CD14-positive monocyte (primary cell): ENCODE measurements at regions not wholly inside any gene's neighbourhood (a gene's known extent, or its start where the extent isn't known, plus 50 kb on each side); places are given as distances from the start of the nearest gene placed in this dataset.

Source experiments
- DNase-seq, 3 donors: peaks; one replicate each; pipeline ENCODE4 v3.0.0-alpha.2; 2011 to 2022
- H2AFZ ChIP-seq: 2 replicates; pipeline ENCODE4 v1.6.0; 2012; ENCODE audit warnings: mild to moderate bottlenecking, low read depth, low read length, inconsistent platforms; ENCODE audit not compliant: insufficient read depth, poor library complexity, severe bottlenecking
- H3K27ac ChIP-seq, 2 donors: 1 replicate in 1 of 2; 2 replicates in 1 of 2; pipeline ENCODE4 v1.5.1; 2012 to 2013; ENCODE audit warnings: low read length in 2 of 2, control low read depth in 1 of 2, inconsistent platforms in 1 of 2, low read depth in 1 of 2, mild to moderate bottlenecking in 1 of 2
- H3K27me3 ChIP-seq, 2 donors: one replicate each; pipeline versions ENCODE4 v1.6.0 to v1.6.1; 2011 to 2013; ENCODE audit warnings: low read length in 2 of 2; ENCODE audit not compliant: control insufficient read depth in 2 of 2, insufficient read depth in 2 of 2
- H3K36me3 ChIP-seq, 2 donors: replicated peaks in 1 of 2; 1 replicate in 1 of 2; 2 replicates in 1 of 2; pipeline versions ENCODE4 v1.5.1 to v1.6.1; 2012 to 2013; ENCODE audit warnings: low read length in 2 of 2, control low read depth in 1 of 2, inconsistent platforms in 1 of 2, mild to moderate bottlenecking in 1 of 2; ENCODE audit not compliant: insufficient read depth in 2 of 2, control insufficient read depth in 1 of 2
- H3K4me1 ChIP-seq, 2 donors: 1 replicate in 1 of 2; 2 replicates in 1 of 2; pipeline versions ENCODE4 v1.5.1 to v1.6.1; 2012 to 2013; ENCODE audit warnings: low read length in 2 of 2, control low read depth in 1 of 2, inconsistent platforms in 1 of 2, mild to moderate bottlenecking in 1 of 2, moderate library complexity in 1 of 2; ENCODE audit not compliant: insufficient read depth in 2 of 2, control insufficient read depth in 1 of 2
- H3K4me2 ChIP-seq: replicated peaks from 2 replicates; pipeline ENCODE3; 2012; ENCODE audit warnings: low read length, moderate library complexity, mild to moderate bottlenecking; ENCODE audit not compliant: poor library complexity, severe bottlenecking; ENCODE audit errors: extremely low read depth
- H3K4me3 ChIP-seq, 3 experiments: fragments of 200-600 bp in 1 of 3; sonication (generic) in 1 of 3; replicated peaks in 1 of 3; 1 replicate in 2 of 3; 2 replicates in 1 of 3; pipeline ENCODE4 v1.5.1; 2011 to 2013; ENCODE audit warnings: low read length in 3 of 3, mild to moderate bottlenecking in 3 of 3, control low read depth in 2 of 3, low read depth in 2 of 3, inconsistent platforms in 1 of 3, moderate library complexity in 1 of 3
- H3K79me2 ChIP-seq: 2 replicates; pipeline ENCODE4 v1.6.0; 2012; ENCODE audit warnings: mild to moderate bottlenecking, control low read depth, inconsistent platforms, low read length, moderate library complexity; ENCODE audit not compliant: insufficient read depth
- H3K9ac ChIP-seq: 2 replicates; pipeline ENCODE4 v1.6.0; 2017; ENCODE audit warnings: low read length, mild to moderate bottlenecking; ENCODE audit not compliant: insufficient read depth, poor library complexity, severe bottlenecking
- H3K9me3 ChIP-seq, 2 donors: replicated peaks in 1 of 2; 1 replicate in 1 of 2; 2 replicates in 1 of 2; pipeline versions ENCODE4 v1.5.1 to v1.6.1; 2012 to 2013; ENCODE audit warnings: low read length in 2 of 2, control low read depth in 1 of 2; ENCODE audit not compliant: control insufficient read depth in 1 of 2, insufficient read depth in 1 of 2
- H4K20me1 ChIP-seq: 2 replicates; pipeline ENCODE4 v1.6.0; 2012; ENCODE audit warnings: mild to moderate bottlenecking, low read length, control low read depth, moderate library complexity; ENCODE audit not compliant: insufficient read depth
- H3K27ac Mint-ChIP-seq, 7 donors: one replicate each; pipeline ENCODE4 v1.8.0; 2020; ENCODE audit warnings: mild to moderate bottlenecking in 7 of 7, mixed read lengths in 7 of 7, moderate library complexity in 6 of 7, inconsistent platforms in 2 of 7
- H3K27me3 Mint-ChIP-seq, 3 donors: one replicate each; pipeline ENCODE4 v1.8.0; 2021 to 2022; ENCODE audit warnings: low read depth in 3 of 3, mild to moderate bottlenecking in 3 of 3, mixed read lengths in 3 of 3, moderate library complexity in 3 of 3, inconsistent platforms in 1 of 3
- H3K36me3 Mint-ChIP-seq, 2 donors: one replicate each; pipeline ENCODE4 v1.8.0; 2020; ENCODE audit warnings: mixed read lengths in 2 of 2, inconsistent platforms in 1 of 2, mild to moderate bottlenecking in 1 of 2
- H3K4me1 Mint-ChIP-seq: one replicate; pipeline ENCODE4 v1.8.0; 2020; ENCODE audit warnings: mild to moderate bottlenecking, mixed read lengths
- H3K4me3 Mint-ChIP-seq, 2 donors: one replicate each; pipeline ENCODE4 v1.8.0; 2020; ENCODE audit warnings: mild to moderate bottlenecking in 2 of 2, mixed read lengths in 2 of 2, moderate library complexity in 1 of 2
- H3K9me3 Mint-ChIP-seq, 7 donors: one replicate each; pipeline ENCODE4 v1.8.0; 2020 to 2022; ENCODE audit warnings: mixed read lengths in 7 of 7, mild to moderate bottlenecking in 6 of 7, moderate library complexity in 6 of 7, inconsistent platforms in 2 of 7
- WGBS: methylation state at CpG from one replicate; pipeline ENCODE4 v1.1.5; 2013; ENCODE audit warnings: missing lambda C conversion rate; ENCODE audit not compliant: insufficient coverage; 5-methylcytosine and 5-hydroxymethylcytosine counted together
- intact Hi-C, 2 donors: fragments of 100-400 bp; cut with micrococcal nuclease; formaldehyde crosslinking; loops; one replicate each; pipeline versions ENCODE4 v1.15.0 to v1.15.1; 2023
- TF ChIP-seq, protein P1 (sequence below): fragments of 200-600 bp; IDR thresholded peaks from one replicate; pipeline ENCODE4 v1.8.0; 2022; ENCODE audit warnings: antibody characterized with exemption, mild to moderate bottlenecking

DNA sequence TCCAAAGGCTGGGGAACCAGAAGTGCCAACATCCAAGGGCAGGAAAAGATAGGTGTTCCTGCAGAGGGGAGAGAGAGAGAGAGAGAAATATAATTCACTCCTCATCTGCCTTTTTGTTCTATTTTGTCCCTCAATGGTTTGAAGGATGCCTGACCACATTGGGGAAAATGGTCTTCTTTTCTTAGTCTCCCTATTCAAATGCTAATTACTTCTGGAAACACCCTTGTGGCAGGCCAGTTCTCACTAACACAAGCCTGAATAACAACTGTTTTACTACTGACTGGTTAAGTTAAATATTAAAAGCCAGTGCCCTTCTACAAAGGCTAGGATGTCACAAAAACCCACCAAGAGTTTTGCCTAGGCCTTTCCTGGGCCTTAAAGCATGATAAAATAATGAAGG, 425.4 kb upstream of the HTR1E start:
- Histone ChIP-seq H3K4me1 (no peaks in the 10 kb centered on the region), H3K4me3 (no peak overlapping the region), H3K9ac (no peak overlapping the region), H2AFZ (no peak overlapping the region), H3K27ac (no peak overlapping the region), H3K27me3 (no peaks in the 10 kb centered on the region), H3K9me3 (peaks cover 14 to 19% of the 10 kb centered on the region in 2 donors), H3K4me2 (no peak overlapping the region), H4K20me1 (no peaks in the 10 kb centered on the region), H3K79me2 (no peaks in the 10 kb centered on the region), H3K36me3 (no peaks in the 10 kb centered on the region)
- no peaks in the 10 kb centered on the region for H3K36me3 Mint-ChIP-seq
- no peak overlapping the region for H3K27ac Mint-ChIP-seq
- no peak for DNase-seq
- H3K4me1 Mint-ChIP-seq = no peaks in the 10 kb centered on the region
- intact Hi-C loops = no loop called here
- H3K4me3 Mint-ChIP-seq = no peak overlapping the region
- TF ChIP-seq, protein P1, sequence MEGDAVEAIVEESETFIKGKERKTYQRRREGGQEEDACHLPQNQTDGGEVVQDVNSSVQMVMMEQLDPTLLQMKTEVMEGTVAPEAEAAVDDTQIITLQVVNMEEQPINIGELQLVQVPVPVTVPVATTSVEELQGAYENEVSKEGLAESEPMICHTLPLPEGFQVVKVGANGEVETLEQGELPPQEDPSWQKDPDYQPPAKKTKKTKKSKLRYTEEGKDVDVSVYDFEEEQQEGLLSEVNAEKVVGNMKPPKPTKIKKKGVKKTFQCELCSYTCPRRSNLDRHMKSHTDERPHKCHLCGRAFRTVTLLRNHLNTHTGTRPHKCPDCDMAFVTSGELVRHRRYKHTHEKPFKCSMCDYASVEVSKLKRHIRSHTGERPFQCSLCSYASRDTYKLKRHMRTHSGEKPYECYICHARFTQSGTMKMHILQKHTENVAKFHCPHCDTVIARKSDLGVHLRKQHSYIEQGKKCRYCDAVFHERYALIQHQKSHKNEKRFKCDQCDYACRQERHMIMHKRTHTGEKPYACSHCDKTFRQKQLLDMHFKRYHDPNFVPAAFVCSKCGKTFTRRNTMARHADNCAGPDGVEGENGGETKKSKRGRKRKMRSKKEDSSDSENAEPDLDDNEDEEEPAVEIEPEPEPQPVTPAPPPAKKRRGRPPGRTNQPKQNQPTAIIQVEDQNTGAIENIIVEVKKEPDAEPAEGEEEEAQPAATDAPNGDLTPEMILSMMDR = no peak
- no peaks in the 10 kb centered on the region for H3K27me3 Mint-ChIP-seq
- H3K9me3 Mint-ChIP-seq = peaks cover 2 to 13% (median 8%) of the 10 kb centered on the region in 7 donors

DNA sequence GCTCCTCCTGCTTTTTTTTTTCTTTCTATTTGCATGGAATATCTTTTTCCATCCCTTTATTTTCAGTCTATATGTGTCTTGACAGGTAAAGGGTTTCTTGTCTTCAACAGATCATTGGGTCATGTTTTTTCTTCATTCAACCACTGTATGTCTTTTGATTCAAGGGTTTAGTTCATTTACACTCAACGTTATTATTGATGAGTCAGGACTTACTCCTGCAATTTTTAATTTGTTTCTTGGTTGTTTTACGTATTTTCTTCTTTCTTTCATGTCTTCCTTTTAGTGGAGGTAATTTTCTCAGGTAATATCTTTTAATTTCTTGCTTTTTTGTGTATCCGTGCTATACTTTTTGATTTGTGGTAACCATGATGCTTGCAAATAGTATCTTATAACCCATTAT, 429.1 kb upstream of the HTR1E start:
- Histone ChIP-seq H3K36me3 (no peaks in the 10 kb centered on the region), H3K9me3 (peaks cover 14 to 19% of the 10 kb centered on the region in 2 donors), H3K4me2 (no peak overlapping the region), H3K4me1 (no peaks in the 10 kb centered on the region), H3K4me3 (no peak overlapping the region), H3K79me2 (no peaks in the 10 kb centered on the region), H3K9ac (no peak overlapping the region), H3K27ac (no peak overlapping the region), H2AFZ (no peak overlapping the region), H4K20me1 (no peaks in the 10 kb centered on the region), H3K27me3 (no peaks in the 10 kb centered on the region)
- peaks cover 2 to 15% (median 10%) of the 10 kb centered on the region in 7 donors for H3K9me3 Mint-ChIP-seq
- no peaks in the 10 kb centered on the region for H3K4me1 Mint-ChIP-seq
- no peak for DNase-seq
- WGBS = no CpG with 5 or more reads among the region's 3 CpGs
- no peaks in the 10 kb centered on the region for H3K36me3 Mint-ChIP-seq
- TF ChIP-seq, protein P1 = no peak
- no peaks in the 10 kb centered on the region for H3K27me3 Mint-ChIP-seq
- intact Hi-C loops = no loop called here
- H3K4me3 Mint-ChIP-seq = no peak overlapping the region
- no peak overlapping the region for H3K27ac Mint-ChIP-seq
